CD4-positive, alpha-beta T cell treated with Interleukin-1 beta for 1 hour (primary cell): ENCODE measurements at regions not wholly inside any gene's neighbourhood (a gene's known extent, or its start where the extent isn't known, plus 50 kb on each side); places are given as distances from the start of the nearest gene placed in this dataset.

ENCODE experiments used
- DNase-seq, 2 donors: peaks; one replicate each; pipeline ENCODE4 v3.0.0-alpha.2; 2020 to 2022

DNA sequence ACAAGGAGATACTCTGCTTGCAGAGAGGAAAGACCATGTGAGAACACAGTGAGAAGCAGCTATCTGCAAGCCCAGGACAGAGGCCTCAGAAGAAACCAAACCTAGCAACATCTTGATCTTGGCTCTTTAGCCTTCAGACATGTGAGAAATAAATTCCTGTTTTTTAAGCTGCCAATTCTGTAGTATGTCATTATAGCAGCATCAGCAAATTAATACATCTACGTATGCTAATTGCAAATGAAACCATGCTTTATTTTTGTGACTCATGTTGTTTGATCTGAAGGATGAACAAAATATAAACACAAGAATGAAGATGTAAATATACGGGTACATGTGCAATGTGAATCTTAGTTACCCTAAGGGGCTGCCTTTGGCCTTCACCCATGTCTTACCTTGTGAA, 714.4 kb upstream of the ARPP21 start:
- no peak for DNase-seq

DNA sequence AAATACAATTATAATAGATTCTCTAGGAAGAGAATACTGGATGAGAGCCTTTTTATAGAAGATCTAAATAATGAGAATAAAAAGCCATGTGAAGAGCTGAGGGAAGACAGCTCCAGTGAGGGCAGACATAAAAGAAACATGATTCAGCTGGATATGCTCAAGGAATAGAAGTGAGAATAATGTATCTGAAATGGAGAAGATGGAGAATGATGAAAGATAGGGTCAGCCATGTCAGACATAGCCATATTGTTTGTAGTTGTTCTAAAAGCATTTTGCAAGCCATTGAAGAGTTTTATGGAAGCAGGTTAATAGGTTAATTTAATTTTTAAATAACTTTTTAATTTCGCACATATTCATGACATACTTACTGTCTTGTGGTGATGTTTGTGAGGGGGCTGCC, 713.5 kb upstream of the ARPP21 start:
- DNase-seq, result no peak

- no peak for DNase-seq
Measured at GRCh38 chr3:34929036-34929435, 710.3 kb upstream of the ARPP21 start.

GRCh38 chr3:34934660-34935059, 704.7 kb upstream of the ARPP21 start:
- no peak for DNase-seq

DNA sequence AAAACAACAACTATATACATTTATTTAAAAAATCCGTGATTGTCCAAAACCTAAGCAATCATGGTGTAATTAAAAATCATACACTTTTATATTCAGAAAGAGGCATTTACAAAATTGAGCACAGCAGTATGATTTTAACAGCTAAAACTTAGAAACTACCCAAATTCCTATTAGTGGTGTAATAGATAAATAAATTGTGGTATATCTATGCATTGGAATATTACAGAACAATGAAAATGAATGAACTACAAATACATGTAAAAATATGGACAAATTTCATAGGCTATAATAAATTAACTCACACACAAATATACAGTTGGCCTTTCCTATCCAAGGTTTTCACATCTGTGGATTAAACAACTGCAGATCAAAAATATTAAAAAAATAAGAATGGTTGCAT, 700.5 kb upstream of the ARPP21 start:
- no peak for DNase-seq

GRCh38 chr3:34942256-34942655, 697.1 kb upstream of the ARPP21 start:
- DNase-seq, result no peak

DNA sequence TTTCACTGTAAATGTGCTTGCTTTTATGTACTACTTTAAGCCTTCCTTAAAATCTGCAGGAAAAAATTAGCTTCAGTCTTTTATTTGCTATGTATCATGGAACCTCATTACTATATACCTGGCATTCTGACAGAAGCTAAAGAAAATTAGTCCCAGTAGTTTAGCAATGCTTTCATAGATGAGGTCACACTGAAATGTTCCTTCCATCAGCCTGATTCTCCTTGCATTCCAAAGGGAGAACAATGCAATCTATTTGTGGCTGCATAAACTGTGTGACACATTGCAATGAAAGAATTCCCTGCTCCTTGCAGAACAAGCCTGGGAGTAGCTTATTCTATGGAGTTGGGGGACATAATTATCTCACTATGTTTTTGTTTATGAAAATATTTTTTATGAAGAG, 691.5 kb upstream of the ARPP21 start:
- no peak for DNase-seq

- DNase-seq, result no peak
Measured at GRCh38 chr3:34948517-34948916, 690.8 kb upstream of the ARPP21 start.

- DNase-seq, result no peak
Measured at GRCh38 chr3:34955680-34956079, 683.6 kb upstream of the ARPP21 start.

GRCh38 chr3:34956511-34956910, 682.8 kb upstream of the ARPP21 start:
- DNase-seq, result no peak

DNA sequence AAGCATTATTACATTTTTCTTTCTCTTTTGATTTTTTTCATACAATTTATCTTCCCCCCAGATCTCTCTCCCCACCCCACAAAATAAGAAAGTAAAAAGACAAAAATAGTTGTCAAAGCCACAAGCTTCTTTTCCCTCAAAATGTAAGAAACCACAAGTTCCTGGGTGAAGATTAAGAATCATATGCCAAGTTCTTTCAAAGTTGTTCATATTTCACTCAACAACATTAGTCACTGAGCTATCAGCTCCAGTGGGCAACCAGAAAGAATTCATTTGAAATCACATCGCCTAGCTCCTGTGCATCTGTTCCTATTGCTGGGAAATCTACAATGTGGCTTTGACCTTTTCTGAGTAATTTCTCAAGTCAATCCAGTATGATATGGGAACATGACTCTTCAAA, 681.6 kb upstream of the ARPP21 start:
- DNase-seq, result no peak

DNA sequence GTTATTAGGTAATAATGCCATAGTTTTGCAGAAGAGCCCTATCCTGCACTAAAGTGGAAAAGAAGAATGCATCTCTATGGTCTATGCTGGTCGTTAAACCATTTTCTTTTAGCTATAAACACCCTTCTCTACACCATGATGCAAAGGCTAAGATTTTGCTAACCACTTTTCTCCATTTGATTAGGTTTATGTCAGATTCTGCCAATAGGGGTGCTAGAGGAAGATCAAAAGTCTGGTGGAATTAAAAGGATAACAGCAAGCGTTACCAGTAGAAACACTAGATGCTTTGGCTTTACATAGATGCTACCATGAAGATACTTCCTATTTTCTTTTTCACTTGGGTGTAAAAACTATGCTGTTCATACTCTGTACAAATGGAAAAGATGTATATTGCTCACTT, 669.8 kb upstream of the ARPP21 start:
- DNase-seq, result no peak

DNA sequence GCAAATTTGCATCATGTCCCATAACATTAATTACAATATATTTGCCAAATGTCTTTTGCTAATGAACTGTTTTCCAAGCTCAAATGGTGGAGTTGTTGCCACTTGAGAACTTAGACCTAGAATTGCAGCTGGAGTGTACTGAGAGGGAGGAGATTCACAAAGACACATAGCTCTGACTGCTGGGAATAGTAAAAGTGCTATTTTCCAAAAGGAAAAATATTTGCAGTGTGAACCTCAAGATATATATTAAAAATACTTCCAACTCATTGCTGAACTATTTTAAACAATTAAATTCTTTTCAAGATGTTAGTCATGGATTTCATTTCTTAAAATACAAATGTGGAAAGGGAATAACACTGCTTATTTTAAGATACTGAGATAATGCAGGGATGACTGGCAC, 666.8 kb upstream of the ARPP21 start:
- DNase-seq, result no peak

GRCh38 chr3:34973586-34973985, 665.7 kb upstream of the ARPP21 start:
- DNase-seq, result no peak

DNA sequence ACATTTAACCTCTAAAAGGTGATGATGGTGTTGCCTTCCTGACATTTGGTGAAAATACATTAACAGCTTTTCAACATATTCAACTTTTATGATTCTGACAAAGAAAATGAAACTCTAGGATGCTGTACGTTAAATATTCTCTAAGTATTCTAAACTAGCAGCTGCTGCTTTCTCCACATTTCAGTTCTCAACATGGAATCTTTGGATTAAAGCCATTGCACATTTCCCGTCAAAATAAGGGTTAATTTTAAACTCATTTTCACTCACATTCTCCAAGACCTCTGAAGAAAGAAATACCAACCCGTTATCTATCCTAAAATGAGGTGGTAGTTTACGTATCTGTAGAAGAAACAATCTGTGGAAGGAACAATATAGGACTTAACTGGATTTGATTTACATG, 655.7 kb upstream of the ARPP21 start:
- no peak for DNase-seq

DNA sequence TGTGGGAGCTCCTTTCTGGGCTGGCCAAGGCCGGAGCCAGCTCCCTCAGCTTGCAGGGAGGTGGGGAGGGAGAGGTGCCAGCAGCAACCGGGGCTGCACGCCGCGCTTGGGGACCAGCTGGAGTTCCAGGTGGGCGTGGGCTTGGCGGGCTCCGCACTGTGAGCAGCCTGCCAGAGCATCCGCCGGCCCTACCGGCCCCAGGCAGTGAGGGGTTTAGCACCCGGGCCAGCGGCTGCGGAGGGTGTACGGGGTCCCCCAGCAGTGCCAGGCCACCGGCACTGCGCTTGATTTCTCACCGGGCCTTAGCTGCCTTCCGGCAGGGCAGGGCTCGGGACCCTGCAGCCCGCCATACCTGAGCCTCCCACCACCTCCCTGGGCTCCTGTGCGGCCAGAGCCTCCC, 651.0 kb upstream of the ARPP21 start:
- no peak for DNase-seq

DNA sequence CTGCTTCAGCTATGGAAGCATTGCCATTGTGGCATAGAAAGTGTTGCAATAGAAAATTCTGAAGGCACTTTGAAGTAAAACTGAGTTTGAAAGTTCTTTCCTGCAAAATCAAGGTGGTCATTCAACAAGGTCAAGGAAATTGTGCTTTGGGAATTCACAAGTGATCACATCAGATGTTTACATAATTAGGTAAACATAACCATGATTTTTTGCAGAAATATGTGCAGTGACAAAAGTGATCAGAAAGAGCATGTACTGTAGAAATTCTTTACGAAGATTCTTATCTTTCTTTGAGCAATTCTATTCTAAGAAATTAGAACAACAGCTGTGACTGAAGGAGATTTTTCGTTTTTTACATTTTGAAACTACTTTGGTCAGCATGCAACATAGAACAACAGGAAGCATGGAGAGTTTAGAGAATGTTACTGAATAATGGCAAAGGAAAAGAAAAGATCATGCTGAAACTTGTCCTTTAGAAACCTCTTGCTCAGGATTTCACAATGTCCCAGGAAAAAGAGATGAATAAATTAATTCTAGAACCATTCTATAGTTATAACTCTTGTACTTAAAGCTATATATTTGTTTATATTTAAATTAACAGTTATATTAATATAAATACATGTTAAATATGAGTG, 643.4 kb upstream of the ARPP21 start:
- DNase-seq, result no peak

DNA sequence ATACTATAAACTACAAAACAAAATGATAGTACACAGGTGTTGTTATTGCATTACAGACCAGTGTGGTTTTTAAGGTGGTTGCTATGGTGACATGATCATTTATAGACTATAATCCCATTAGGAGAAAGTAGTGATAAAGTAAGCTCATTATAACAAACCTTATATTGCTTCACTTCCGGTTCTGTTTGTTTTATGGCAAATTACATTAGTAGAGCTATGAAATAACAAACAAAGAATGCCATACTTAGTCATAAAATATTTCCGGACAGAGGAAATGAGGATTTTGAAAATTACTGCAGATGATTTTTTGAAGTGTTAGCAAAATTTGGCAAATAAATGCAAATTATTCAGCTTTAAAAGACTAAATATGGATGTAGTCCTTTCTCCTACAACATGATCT, 640.4 kb upstream of the ARPP21 start:
- DNase-seq, result no peak

- no peak for DNase-seq
Measured at GRCh38 chr3:35012214-35012613, 627.1 kb upstream of the ARPP21 start.

DNA sequence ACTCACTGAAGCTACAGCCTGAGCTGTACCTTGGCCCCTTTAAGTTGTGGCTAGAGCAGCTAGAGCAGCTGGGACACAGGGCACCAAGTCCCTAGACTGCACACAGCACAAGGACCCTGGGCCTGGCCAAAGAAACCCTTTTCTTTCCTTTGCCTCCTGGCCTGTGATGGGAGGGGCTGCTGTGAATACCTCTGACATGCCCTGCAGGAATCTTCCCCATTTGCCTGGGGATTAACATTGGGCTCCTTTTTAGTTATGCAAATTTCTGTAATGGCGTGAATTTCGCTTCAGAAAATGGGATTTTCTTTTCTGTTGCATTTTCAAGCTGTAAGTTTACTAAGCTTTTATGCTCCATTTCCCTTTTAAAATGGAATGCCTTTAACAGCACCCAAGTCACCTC, 611.2 kb upstream of the ARPP21 start:
- DNase-seq, result no peak

DNA sequence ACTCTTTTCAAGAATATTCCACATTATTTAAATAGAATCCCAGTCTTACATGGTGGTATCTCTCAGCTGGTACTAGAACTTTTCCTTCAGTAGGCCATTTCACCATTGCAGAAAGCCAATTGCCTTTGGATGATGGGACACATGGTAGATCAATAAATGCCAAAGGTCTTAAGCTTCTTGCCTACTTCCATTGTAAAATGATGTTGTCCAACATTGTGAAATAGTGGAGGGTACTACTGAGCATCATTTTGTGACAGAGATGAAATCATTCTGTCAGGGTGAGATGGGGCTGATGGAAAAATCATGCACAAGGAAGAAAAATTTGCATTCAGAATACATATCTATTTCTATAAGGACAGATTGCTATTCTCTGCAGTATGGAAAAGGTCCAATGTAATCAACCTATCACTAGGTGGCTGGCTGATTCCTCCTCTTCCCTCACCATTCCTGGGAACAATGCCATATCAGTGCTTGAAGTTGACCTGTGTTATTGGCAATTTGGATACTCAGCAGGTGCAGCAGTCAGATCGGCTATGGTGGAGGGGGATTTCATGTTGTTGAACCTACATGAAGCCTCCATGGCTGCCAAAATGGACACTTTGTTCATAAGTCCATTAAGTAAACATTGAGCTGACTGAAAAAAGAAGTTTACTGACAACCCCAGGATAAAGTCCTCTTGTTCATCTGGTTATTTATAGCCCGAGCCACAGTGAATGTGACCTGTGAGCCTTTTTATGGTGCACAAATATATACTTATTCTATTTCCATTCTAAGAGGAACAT, 596.9 kb upstream of the ARPP21 start:
- no peak for DNase-seq

- no peak for DNase-seq
Measured at GRCh38 chr3:35043040-35043439, 596.3 kb upstream of the ARPP21 start.

- no peak for DNase-seq
Measured at GRCh38 chr3:35044190-35044589, 595.1 kb upstream of the ARPP21 start.

GRCh38 chr3:35045118-35045517, 594.2 kb upstream of the ARPP21 start:
- DNase-seq, result no peak

DNA sequence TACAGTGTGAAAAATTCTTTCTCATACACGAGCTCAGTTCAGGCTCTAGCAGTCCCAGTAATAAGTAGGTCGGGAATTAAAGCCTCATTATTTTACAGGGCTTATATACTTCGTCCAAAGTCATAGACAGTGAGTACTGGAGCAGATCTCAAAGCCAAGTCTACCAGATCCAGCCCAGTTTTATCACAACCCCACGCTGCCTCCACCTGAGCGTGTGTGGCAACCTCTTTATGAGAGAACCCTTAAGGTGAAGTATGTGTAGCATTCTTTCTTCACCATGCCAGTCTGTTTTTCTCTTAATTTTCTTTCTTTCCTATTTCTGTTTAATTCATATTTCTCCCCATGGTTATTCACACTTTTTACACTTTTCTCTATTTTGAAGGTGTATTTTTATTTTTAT, 574.6 kb upstream of the ARPP21 start:
- no peak for DNase-seq
